NT2/D1 (cell line): ENCODE measurements at regions not wholly inside any gene's neighbourhood (a gene's known extent, or its start where the extent isn't known, plus 50 kb on each side); places are given as distances from the start of the nearest gene placed in this dataset.

Source experiments
- DNase-seq: peaks from one replicate; pipeline ENCODE4 v3.0.0-alpha.2; 2011; ENCODE audit warnings: low read depth, low spot score
- H3K27me3 ChIP-seq: 2 replicates; pipeline ENCODE4 v1.6.0; 2011; ENCODE audit warnings: mild to moderate bottlenecking; ENCODE audit not compliant: insufficient read length, insufficient read depth
- H3K36me3 ChIP-seq: 2 replicates; pipeline ENCODE4 v1.6.1; 2011; ENCODE audit warnings: mild to moderate bottlenecking, low read length, mixed read lengths; ENCODE audit not compliant: insufficient read depth, insufficient read length
- H3K4me1 ChIP-seq: 2 replicates; pipeline ENCODE4 v1.5.1; 2011; ENCODE audit not compliant: insufficient read depth, insufficient read length
- H3K4me3 ChIP-seq: 2 replicates; pipeline ENCODE4 v1.5.1; 2011; ENCODE audit warnings: low read depth; ENCODE audit not compliant: insufficient read length
- H3K9ac ChIP-seq: 2 replicates; pipeline ENCODE4 v1.6.0; 2011; ENCODE audit warnings: low read depth; ENCODE audit not compliant: insufficient read length
- H3K9me3 ChIP-seq: 2 replicates; pipeline ENCODE4 v1.5.1; 2011; ENCODE audit warnings: mild to moderate bottlenecking, low read length; ENCODE audit not compliant: insufficient read depth
- SUZ12 ChIP-seq: IDR thresholded peaks from 2 replicates; pipeline ENCODE4 v1.6.1; 2011; ENCODE audit not compliant: insufficient read length, insufficient read depth; ENCODE audit errors: extremely low read depth
- YY1 ChIP-seq: IDR thresholded peaks from 2 replicates; pipeline ENCODE4 v1.6.1; 2011; ENCODE audit not compliant: insufficient read length, insufficient read depth
- ZNF274 ChIP-seq: IDR thresholded peaks from 2 replicates; pipeline ENCODE4 v1.6.1; 2011; ENCODE audit warnings: mild to moderate bottlenecking, low read depth, low read length

GRCh38 chr5:4817767-4818166, 322.4 kb upstream of the ADAMTS16 start:
- Histone ChIP-seq H3K4me3 (no peak overlapping the region), H3K9ac (no peak overlapping the region), H3K27me3 (no peaks in the 10 kb centered on the region), H3K36me3 (no peaks in the 10 kb centered on the region), H3K4me1 (no peaks in the 10 kb centered on the region), H3K9me3 (no peaks in the 10 kb centered on the region)
- TF ChIP-seq SUZ12, result no peak
- TF ChIP-seq ZNF274, result no peak
- no peak for TF ChIP-seq YY1
- no peak for DNase-seq

GRCh38 chr5:4831325-4831724, 308.8 kb upstream of the ADAMTS16 start:
- no peak for DNase-seq
- H3K4me3 ChIP-seq, result no peak overlapping the region
- H3K36me3 ChIP-seq, result no peaks in the 10 kb centered on the region
- H3K4me1 ChIP-seq, result no peaks in the 10 kb centered on the region
- TF ChIP-seq YY1 (no peak), ZNF274 (no peak), SUZ12 (no peak)
- no peak overlapping the region for H3K9ac ChIP-seq
- no peaks in the 10 kb centered on the region for H3K27me3 ChIP-seq
- no peaks in the 10 kb centered on the region for H3K9me3 ChIP-seq

GRCh38 chr5:4832471-4832870, 307.7 kb upstream of the ADAMTS16 start:
- TF ChIP-seq YY1 (no peak), ZNF274 (no peak), SUZ12 (no peak)
- Histone ChIP-seq H3K27me3 (no peaks in the 10 kb centered on the region), H3K9me3 (no peaks in the 10 kb centered on the region; the same call in 1 of the 2 replicates), H3K9ac (no peak overlapping the region), H3K4me3 (no peak overlapping the region), H3K36me3 (no peaks in the 10 kb centered on the region), H3K4me1 (no peaks in the 10 kb centered on the region)
- no peak for DNase-seq

- TF ChIP-seq SUZ12, result no peak
- no peak for TF ChIP-seq ZNF274
- no peak for TF ChIP-seq YY1
- DNase-seq, result no peak
- no peak overlapping the region for H3K9ac ChIP-seq
- no peaks in the 10 kb centered on the region for H3K27me3 ChIP-seq
- H3K36me3 ChIP-seq, result no peaks in the 10 kb centered on the region
- H3K4me3 ChIP-seq, result no peak overlapping the region
- H3K4me1 ChIP-seq, result no peaks in the 10 kb centered on the region
- H3K9me3 ChIP-seq, result no peaks in the 10 kb centered on the region; the same call in 1 of the 2 replicates
These were observed 306.9 kb upstream of the ADAMTS16 start for GRCh38 chr5:4833104-4833738.

GRCh38 chr5:4837489-4838058, 302.6 kb upstream of the ADAMTS16 start:
- Histone ChIP-seq H3K36me3 (no peaks in the 10 kb centered on the region), H3K27me3 (no peaks in the 10 kb centered on the region), H3K9me3 (no peaks in the 10 kb centered on the region; the same call in 1 of the 2 replicates), H3K4me1 (no peaks in the 10 kb centered on the region), H3K9ac (no peak overlapping the region), H3K4me3 (no peak overlapping the region)
- DNase-seq, result no peak
- no peak for TF ChIP-seq SUZ12
- no peak for TF ChIP-seq YY1
- TF ChIP-seq ZNF274, result no peak

GRCh38 chr5:4845221-4845620, 294.9 kb upstream of the ADAMTS16 start:
- TF ChIP-seq SUZ12 (no peak), ZNF274 (no peak), YY1 (no peak)

GRCh38 chr5:4847766-4848165, 292.4 kb upstream of the ADAMTS16 start:
- no peak overlapping the region for H3K9ac ChIP-seq

More at GRCh38 chr5:4845221-4845620, 294.9 kb upstream of the ADAMTS16 start:
- Histone ChIP-seq H3K4me1 (no peaks in the 10 kb centered on the region), H3K9me3 (no peaks in the 10 kb centered on the region; the same call in 1 of the 2 replicates), H3K4me3 (no peak overlapping the region), H3K36me3 (no peaks in the 10 kb centered on the region), H3K9ac (no peak overlapping the region), H3K27me3 (no peaks in the 10 kb centered on the region)
- no peak for DNase-seq

More at GRCh38 chr5:4847766-4848165, 292.4 kb upstream of the ADAMTS16 start:
- Histone ChIP-seq H3K4me1 (no peaks in the 10 kb centered on the region), H3K9me3 (no peaks in the 10 kb centered on the region; the same call in 1 of the 2 replicates), H3K36me3 (no peaks in the 10 kb centered on the region), H3K4me3 (no peak overlapping the region), H3K27me3 (no peaks in the 10 kb centered on the region)
- TF ChIP-seq YY1 (no peak), SUZ12 (no peak), ZNF274 (no peak)
- no peak for DNase-seq
